HG03457 (cell line): ENCODE measurements at regions not wholly inside any gene's neighbourhood (a gene's known extent, or its start where the extent isn't known, plus 50 kb on each side); places are given as distances from the start of the nearest gene placed in this dataset.
"Not testable (repeated sequence)": the region's sequence is repeated elsewhere in the genome, so short reads cannot be mapped to it uniquely, and the experiment has no call there.

Experiments used
- ATAC-seq: cut with Tn5 transposase; IDR thresholded peaks from one replicate; pipeline ENCODE4 v1.9.1; 2021; ENCODE audit warnings: moderate number of reproducible peaks; ENCODE audit not compliant: unreplicated experiment

DNA sequence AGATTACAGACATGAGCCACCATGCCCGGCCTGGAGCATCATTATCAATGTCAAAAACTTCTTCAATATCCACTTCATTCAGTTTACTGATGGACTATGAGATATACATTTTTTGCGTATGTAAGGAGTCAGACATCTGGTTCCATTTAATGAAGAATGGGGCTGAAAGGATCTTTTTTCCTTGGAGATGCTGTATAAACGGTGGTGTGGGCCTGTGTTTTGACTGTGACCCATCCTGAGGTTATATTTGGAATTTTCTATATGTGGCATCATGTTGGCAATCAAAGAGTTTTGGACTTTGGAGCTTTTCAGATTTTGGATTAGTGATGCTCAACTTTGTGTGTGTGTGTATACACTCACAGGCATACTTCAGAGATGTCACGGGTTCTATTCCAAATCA, 85.7 kb upstream of the FBXL17 start:
- no peak for ATAC-seq

DNA sequence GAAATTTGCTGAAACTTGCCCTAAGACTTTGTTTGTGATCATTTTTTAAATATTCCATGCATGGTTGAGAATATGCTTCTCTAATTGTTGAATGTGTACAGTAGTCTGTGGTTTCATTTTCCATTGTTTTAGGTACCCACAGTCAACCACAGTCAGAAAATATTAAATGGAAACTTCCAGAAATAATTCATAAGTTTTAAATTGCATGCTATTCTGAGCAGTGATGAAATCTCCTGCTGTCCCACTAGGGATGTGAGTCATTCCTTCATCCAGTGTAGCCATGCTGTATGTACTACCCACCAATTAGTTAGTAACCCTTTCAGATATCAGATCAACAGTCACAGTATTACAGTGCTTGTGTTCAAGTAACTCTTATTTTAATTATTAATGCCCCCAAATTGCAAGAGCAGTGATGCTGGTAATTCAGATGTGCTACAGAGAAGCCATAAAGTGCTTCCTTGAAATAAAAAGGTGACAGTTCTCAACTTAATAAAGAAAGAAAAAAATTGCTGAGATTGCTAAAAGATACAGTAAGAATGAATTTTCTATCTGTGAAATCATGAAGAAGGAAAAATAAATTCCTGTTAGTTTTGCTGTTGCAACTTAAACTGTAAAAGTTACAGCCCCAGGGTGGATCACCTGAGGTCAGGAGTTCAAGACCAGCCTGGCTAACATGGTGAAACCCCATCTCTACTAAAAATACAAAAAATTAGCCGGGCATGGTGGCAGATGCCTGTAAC, 79.9 kb upstream of the FBXL17 start:
- ATAC-seq = no peak

DNA sequence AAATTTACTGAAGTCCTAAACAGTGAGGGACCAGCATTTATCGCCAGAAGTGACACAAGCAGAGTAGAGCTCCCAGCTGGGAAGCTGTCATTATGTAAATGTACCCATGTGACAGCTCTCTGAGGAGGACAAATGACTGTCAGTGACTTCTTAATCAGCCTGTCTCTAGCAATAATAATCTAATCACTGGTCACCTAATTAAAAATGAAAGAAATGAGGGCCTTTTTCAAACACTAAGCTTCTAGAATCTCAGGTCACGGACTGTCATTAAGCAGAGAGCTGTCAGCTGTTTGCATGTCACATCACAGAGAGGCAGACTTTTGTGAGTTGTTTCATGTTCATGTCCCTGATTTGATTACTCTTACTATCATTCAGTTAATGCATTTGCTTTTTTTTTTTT, 77.9 kb upstream of the FBXL17 start:
- no peak for ATAC-seq

DNA sequence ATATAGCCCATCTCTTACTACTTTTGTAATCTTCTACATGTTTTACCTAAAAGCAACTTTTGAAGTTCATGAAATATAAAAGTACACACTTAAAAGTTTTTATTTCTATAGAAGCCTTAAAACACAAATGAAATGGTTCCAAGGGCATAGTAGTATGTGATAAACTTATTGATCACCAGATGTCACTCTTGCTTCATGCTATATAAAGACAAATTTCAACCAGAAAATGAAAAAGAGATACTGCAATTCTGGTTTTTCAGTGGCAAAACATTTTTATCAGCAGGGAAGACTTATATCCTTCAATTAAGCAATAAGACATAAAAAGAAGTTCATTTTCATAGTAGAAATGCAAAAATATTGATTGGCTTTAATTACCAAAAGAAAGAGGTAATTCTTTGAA, 69.4 kb upstream of the FBXL17 start:
- no peak for ATAC-seq

DNA sequence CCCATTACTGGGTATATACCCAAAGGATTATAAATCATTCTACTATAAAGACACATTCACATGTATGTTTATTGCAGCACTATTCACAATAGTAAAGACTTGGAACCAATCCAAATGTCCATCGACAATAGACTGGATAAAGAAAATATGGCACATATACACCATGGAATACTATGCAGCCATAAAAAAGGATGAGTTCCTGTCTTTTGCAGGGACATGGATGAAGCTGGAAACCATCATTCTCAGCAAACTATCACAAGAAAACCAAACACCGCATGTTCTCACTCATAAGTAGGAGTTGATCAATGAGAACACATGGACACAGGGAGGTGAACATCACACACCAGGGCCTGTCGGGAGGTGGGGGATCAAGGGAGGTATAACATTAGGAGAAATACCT, 62.2 kb upstream of the FBXL17 start:
- not testable (repeated sequence) for ATAC-seq

DNA sequence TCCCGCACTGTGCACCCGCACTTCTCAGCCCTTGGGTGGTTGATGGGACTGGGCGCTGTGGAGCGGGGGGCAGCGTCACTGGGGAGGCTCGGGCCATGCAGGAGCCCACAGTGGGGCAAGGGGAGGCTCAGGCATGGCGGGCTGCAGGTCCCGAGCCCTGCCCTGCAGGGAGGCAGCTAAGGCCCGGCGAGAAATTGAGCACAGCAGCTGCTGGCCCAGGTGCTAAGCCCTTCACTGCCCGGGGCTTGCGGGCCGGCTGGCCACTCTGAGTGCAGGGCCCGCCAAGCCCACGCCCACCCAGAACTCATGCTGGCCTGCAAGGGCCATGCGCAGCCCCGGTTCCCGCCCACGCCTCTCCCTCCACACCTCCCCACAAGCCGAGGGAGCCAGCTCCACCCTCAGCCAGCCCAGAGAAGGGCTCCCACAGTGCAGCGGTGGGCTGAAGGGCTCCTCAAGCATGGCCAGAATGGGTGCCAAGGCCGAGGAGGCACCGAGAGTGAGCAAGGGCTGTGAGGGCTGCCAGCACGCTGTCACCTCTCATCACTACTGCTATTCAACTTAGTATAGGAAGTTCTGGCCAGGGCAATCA, 60.3 kb upstream of the FBXL17 start:
- not testable (repeated sequence) for ATAC-seq

DNA sequence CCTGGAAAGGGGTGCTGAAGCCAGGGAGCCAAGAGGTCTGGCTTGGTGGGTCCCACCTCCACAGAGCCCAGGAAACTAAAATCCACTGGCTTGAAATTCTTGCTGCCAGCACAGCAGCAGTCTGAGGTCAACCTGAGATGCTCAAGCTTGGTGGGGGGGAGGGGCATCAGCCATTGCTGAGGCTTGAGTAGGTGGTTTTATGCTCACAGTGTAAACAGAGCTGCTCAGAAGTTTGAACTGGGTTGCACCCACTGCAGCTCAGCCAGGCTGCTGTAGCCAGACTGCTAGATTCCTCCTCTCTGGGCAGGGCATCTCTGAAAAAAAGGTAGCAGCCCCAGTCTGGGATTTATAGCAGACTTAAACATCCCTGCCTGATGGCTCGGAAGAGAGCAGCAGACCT, 55.5 kb upstream of the FBXL17 start:
- ATAC-seq = no peak

DNA sequence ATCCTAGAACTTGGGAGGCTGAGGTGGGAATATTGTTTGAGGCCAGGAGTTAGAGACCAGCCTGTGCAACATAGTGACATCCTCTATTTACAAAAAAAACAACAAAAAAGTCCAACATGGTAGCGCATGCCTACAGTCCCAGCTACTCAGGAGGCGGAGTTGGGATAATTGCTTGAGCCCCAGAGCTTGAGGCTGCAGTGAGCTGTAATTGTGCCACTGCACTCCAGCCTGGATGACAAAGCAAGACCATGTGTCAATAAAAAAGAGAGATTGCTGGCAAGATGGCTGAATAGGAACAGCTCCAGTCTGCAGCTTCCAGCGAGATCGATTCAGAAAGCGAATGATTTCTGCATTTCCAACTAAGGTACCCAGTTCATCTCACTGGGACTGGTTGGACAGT, 54.8 kb upstream of the FBXL17 start:
- ATAC-seq = no peak

DNA sequence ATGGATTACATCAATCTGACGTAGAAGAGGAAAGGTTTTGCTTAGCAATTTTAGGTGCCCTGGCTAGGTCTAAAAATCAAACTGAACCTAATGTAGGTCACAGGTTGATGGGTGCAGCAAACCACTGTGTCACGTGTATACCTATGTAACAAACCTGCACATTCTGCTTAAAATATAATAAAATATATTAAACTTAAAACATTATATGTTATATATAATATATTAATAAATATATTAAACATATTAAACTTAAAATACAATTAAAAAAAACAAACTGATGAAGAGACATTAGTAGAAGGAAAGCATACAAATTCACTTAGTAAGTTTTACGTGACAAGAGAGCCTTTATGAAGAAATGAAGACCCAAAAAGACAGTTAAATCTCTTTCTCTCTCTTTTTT, 51.7 kb upstream of the FBXL17 start:
- ATAC-seq = no peak

DNA sequence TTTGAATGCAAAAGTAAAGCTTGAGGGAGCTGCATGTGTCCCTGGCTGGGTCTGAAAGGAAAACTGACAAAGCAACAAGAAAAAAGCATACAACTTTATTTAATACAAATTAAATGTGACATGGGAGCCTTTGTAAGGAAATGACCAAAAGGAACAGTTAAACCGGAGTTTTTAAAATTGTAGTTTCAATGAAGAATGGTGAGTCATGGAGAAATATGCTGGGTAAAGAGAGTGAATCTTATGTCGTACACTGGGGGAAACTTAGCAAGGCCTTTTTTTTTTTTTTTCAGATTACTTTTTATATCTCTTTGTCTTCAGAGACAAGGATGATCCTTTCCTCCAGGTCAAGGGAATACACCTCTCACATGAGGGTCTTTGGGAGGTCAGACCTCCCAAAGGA, 50.1 kb upstream of the FBXL17 start:
- ATAC-seq = no peak
